22Rv1 (cell line): ENCODE measurements at regions not wholly inside any gene's neighbourhood (a gene's known extent, or its start where the extent isn't known, plus 50 kb on each side); places are given as distances from the start of the nearest gene placed in this dataset.

Experiments
- H3K27ac ChIP-seq: fragments of 450-650 bp; 2 replicates; pipeline ENCODE4 v1.5.1; 2017
- ZFX ChIP-seq: fragments of 450-650 bp; IDR thresholded peaks from 2 replicates; pipeline ENCODE4 v1.6.1; 2017; ENCODE audit warnings: antibody characterized with exemption, borderline replicate concordance
- TF ChIP-seq, protein P1 (sequence below): fragments of 450-650 bp; IDR thresholded peaks from 2 replicates; pipeline ENCODE4 v1.5.1; 2017; ENCODE audit warnings: mild to moderate bottlenecking

- H3K27ac ChIP-seq: no peak overlapping the region
- TF ChIP-seq ZFX: no peak
- TF ChIP-seq, protein P1, sequence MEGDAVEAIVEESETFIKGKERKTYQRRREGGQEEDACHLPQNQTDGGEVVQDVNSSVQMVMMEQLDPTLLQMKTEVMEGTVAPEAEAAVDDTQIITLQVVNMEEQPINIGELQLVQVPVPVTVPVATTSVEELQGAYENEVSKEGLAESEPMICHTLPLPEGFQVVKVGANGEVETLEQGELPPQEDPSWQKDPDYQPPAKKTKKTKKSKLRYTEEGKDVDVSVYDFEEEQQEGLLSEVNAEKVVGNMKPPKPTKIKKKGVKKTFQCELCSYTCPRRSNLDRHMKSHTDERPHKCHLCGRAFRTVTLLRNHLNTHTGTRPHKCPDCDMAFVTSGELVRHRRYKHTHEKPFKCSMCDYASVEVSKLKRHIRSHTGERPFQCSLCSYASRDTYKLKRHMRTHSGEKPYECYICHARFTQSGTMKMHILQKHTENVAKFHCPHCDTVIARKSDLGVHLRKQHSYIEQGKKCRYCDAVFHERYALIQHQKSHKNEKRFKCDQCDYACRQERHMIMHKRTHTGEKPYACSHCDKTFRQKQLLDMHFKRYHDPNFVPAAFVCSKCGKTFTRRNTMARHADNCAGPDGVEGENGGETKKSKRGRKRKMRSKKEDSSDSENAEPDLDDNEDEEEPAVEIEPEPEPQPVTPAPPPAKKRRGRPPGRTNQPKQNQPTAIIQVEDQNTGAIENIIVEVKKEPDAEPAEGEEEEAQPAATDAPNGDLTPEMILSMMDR: no peak
Measured at GRCh38 chr5:39639618-39640089, 214.9 kb upstream of the DAB2 start.

DNA sequence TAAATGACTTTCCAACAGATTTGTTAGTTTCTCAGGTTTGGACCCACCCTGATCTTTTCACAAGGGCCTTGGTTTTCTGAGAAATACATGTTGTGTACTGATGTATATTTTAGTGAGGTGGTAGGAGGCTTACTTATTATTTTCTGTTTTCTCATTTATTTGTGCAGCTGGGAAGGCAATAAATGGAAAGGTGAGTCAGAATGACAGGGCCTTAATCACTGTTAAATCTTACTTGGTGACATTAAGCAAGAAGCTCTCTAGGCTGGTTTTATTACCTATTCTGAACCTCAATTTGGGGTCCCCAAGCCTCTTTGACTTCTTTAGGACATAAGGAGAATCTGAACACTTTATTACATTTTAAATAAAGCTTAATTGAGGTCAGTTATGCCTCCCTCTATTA lies 214.0 kb upstream of the DAB2 start:
- TF ChIP-seq ZFX: no peak
- TF ChIP-seq, protein P1: no peak

GRCh38 chr5:39633057-39633456 lies 208.3 kb upstream of the DAB2 start:
- H3K27ac ChIP-seq: no peak overlapping the region
- TF ChIP-seq, protein P1: no peak
- TF ChIP-seq ZFX: no peak

More for the DNA sequence above, 214.0 kb upstream of the DAB2 start:
- no peak overlapping the region for H3K27ac ChIP-seq

- no peak for TF ChIP-seq ZFX
- TF ChIP-seq, protein P1: no peak
- no peak overlapping the region for H3K27ac ChIP-seq
Measured at GRCh38 chr5:39631958-39632357, 207.2 kb upstream of the DAB2 start.

DNA sequence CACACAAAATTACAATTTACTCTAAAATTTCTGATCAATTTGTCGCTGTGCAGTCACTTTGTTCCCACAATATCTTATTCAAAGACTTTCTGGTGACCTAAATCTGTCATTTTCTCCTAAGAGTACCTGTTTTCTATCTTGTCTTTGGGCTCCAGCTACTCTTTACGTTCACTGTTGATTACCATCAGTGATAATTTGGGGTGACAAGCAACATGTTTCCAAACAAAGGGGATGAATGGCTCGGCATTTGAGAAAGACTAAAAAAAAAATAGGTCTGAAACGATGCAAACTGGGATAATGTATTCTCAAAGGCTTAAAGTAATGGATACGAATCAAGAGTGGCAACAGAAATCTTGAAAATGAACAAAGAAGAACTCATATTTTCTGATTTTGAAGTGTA lies 205.2 kb upstream of the DAB2 start:
- H3K27ac ChIP-seq: no peak overlapping the region
- TF ChIP-seq, protein P1: no peak
- TF ChIP-seq ZFX: no peak

DNA sequence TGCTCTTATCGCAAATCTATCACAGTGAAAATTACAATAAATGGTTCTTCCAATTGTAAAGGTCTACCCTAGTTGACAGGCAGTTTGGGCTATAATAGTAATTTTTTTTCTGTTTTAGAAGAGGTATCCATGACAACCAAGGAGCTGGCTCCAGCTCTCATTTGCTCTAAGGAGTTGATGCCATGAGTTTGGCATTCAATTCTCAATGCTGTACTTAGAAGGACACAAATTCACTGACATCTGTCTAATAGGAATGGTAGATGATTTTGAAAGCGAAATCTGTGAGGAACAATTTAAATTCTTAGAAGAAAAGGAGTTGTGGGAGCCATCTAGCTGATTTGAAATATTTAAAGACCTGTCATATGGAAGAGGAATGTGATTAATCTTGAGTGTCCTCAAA lies 203.6 kb upstream of the DAB2 start:
- H3K27ac ChIP-seq: no peak overlapping the region
- TF ChIP-seq, protein P1: no peak
- no peak for TF ChIP-seq ZFX

GRCh38 chr5:39624890-39625289 lies 200.1 kb upstream of the DAB2 start:
- TF ChIP-seq ZFX: no peak
- TF ChIP-seq, protein P1: no peak
- peak overlapping the region; percentile 35 for H3K27ac ChIP-seq
